ENCODE measurements at regions not wholly inside any gene's neighbourhood (a gene's known extent, or its start where the extent isn't known, plus 50 kb on each side); places are given as distances from the start of the nearest gene placed in this dataset.

- TF ChIP-seq CTCF (IDR thresholded peaks at IDR 0.05) (no peak), POLR2A (IDR thresholded peaks at IDR 0.05) (no peak)
Measured at GRCh38 chr11:119891055-119891768, 162.2 kb upstream of the NECTIN1 start.
